Neural cell (in vitro differentiated cells): ENCODE measurements at regions not wholly inside any gene's neighbourhood (a gene's known extent, or its start where the extent isn't known, plus 50 kb on each side); places are given as distances from the start of the nearest gene placed in this dataset.

Source experiments
- CTCF ChIP-seq: fragments of 450-650 bp; IDR thresholded peaks from 2 replicates; pipeline ENCODE4 v1.5.1; 2014; ENCODE audit warnings: antibody characterized with exemption, mild to moderate bottlenecking, moderate library complexity; ENCODE audit not compliant: poor library complexity, severe bottlenecking
- REST ChIP-seq: IDR thresholded peaks from 2 replicates; pipeline ENCODE4 v1.6.1; 2012; ENCODE audit warnings: borderline replicate concordance

DNA sequence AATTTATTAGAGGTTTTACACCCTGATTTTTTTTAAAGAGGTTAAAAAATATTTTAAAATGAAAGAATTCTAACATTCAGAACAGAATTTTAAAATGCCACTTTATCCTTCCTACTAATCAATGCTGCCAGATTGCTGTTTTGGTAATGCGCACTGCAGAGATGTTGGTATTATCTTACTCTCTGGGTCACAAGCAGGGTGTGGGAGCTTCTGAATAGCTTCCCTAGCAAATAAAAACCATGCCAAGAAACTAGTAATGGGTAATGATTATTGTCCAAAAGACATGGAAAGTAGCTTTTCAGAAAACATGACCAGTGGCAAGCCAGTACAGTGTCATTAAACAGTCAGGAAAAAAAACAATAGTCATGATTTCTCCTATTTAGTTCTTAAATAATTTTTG, 205.4 kb downstream of the TPBG start:
- no peak for TF ChIP-seq CTCF
- no peak for TF ChIP-seq REST
